ENCODE measurements at regions not wholly inside any gene's neighbourhood (a gene's known extent, or its start where the extent isn't known, plus 50 kb on each side); places are given as distances from the start of the nearest gene placed in this dataset.
"Not testable (repeated sequence)": the region's sequence is repeated elsewhere in the genome, so short reads cannot be mapped to it uniquely, and the experiment has no call there.

GRCh38 chr5:6081727-6082210 is 296.6 kb downstream of the MED10 start:
- DNase-seq (ENCODE audit: low read depth in 2 of 3, low spot score in 1 of 3): no peak

GRCh38 chr5:6080930-6081726 is 297.2 kb downstream of the MED10 start:
- no peak for DNase-seq (ENCODE audit: low read depth in 2 of 3, low spot score in 1 of 3)

- no peak for DNase-seq (ENCODE audit: low read depth in 2 of 3, low spot score in 1 of 3)
Measured at GRCh38 chr5:6080436-6080835, 297.9 kb downstream of the MED10 start.

GRCh38 chr5:6078881-6079280 is 299.5 kb downstream of the MED10 start:
- DNase-seq (ENCODE audit: low read depth in 2 of 3, low spot score in 1 of 3): no peak

GRCh38 chr5:6076341-6077239 is 301.8 kb downstream of the MED10 start:
- no peak for DNase-seq (ENCODE audit: low read depth in 2 of 3, low spot score in 1 of 3)

GRCh38 chr5:6072488-6072887 is 305.9 kb downstream of the MED10 start:
- DNase-seq (ENCODE audit: low read depth in 2 of 3, low spot score in 1 of 3): not testable (repeated sequence)

GRCh38 chr5:6069496-6070185 is 308.7 kb downstream of the MED10 start:
- DNase-seq (ENCODE audit: low read depth in 2 of 3, low spot score in 1 of 3): no peak

GRCh38 chr5:6066016-6066415 is 312.3 kb downstream of the MED10 start:
- no peak for DNase-seq (ENCODE audit: low read depth in 2 of 3, low spot score in 1 of 3)

GRCh38 chr5:6059137-6059800 is 319.1 kb downstream of the MED10 start:
- DNase-seq (ENCODE audit: low read depth in 2 of 3, low spot score in 1 of 3): no peak

- no peak for DNase-seq (ENCODE audit: low read depth in 2 of 3, low spot score in 1 of 3)
Measured at GRCh38 chr5:6058055-6058715, 320.2 kb downstream of the MED10 start.

GRCh38 chr5:6056280-6056679 is 322.1 kb downstream of the MED10 start:
- DNase-seq (ENCODE audit: low read depth in 2 of 3, low spot score in 1 of 3): no peak

- no peak for DNase-seq (ENCODE audit: low read depth in 2 of 3, low spot score in 1 of 3)
Measured at GRCh38 chr5:6049662-6050061, 328.7 kb downstream of the MED10 start.

- no peak for DNase-seq (ENCODE audit: low read depth in 2 of 3, low spot score in 1 of 3)
Measured at GRCh38 chr5:6048746-6049145, 329.6 kb downstream of the MED10 start.

- DNase-seq (ENCODE audit: low read depth in 2 of 3, low spot score in 1 of 3): no peak
Measured at GRCh38 chr5:6046296-6046967, 331.9 kb downstream of the MED10 start.

GRCh38 chr5:6043491-6044310 is 334.6 kb downstream of the MED10 start:
- no peak for DNase-seq (ENCODE audit: low read depth in 2 of 3, low spot score in 1 of 3)

- no peak for DNase-seq (ENCODE audit: low read depth in 2 of 3, low spot score in 1 of 3)
Measured at GRCh38 chr5:6041977-6042550, 336.3 kb downstream of the MED10 start.

GRCh38 chr5:6039111-6039510 is 339.2 kb downstream of the MED10 start:
- DNase-seq (ENCODE audit: low read depth in 2 of 3, low spot score in 1 of 3): no peak

- no peak for DNase-seq (ENCODE audit: low read depth in 2 of 3, low spot score in 1 of 3)
Measured at GRCh38 chr5:6036006-6036405, 342.3 kb downstream of the MED10 start.

All from stimulated activated CD4-positive, alpha-beta T cell treated with anti-CD3 and anti-CD28 coated beads, Interleukin-12 subunit alpha, Interleukin-12 subunit beta, amount 100 ng/mL, for 48 hours (primary cell).